ENCODE measurements at regions not wholly inside any gene's neighbourhood (a gene's known extent, or its start where the extent isn't known, plus 50 kb on each side); places are given as distances from the start of the nearest gene placed in this dataset.

DNA sequence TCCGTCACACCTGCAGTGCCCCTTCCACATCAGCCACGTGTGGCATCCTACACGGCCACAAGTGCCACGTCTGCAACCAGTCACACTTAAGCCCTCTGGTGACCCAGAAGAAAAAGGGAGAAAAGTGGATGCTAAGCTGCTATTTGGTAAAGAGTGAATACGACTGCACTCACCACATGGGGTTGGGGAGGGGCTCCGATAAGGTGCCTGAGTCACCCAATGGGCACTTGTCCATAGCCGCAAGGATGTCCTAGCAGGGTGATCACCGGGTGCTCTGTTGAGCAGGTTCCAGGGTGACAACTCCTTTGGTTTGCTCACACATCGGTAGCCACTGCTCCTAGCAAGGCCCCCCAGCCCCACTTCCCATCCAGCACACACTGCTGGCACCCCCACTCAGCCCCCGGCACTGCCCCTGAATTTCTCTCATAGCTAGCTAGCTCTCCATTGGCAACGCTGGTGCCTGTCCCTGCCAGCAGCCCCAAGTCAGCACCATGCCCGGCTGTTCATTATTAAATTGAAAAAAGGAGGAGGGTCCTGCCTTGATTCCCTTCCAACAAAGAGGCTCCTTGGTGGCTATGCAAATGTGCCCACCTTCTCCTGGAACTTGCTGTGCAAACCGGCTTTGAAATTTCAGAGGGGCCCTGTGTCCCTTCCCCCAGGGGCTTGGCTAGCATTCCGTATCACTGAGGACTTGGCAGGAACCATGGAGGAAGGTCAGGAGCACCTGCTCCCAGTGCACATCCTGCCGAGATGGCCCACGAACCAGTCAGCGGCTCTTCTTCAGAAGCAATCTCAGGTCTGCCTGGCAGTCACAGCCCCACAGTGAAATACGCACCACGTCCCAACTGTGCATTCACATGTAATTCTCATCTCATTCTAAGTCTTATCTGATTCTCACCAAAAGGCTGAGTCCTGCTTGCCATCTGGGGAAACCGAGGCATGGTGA is 227.7 kb upstream of the DIO3 start:
- 47 to 57% methylated on average over 20 of the region's 20 CpGs for WGBS, 2 experiments (ENCODE audit: low coverage in 1 of 2, low lambda C conversion rate in 2 of 2, missing lambda C conversion rate in 2 of 2)
- no peak for DNase-seq
- no peak overlapping the region for H2AFZ ChIP-seq
- H3K27me3 ChIP-seq (replicated peaks; ENCODE audit: insufficient read depth) = peaks cover 1% of the 10 kb centered on the region
- H3K4me1 ChIP-seq (ENCODE audit: insufficient read depth) = no peaks in the 10 kb centered on the region
- H3K4me2 ChIP-seq (ENCODE audit: unreplicated experiment) = no peak overlapping the region
- H3K9me3 ChIP-seq (ENCODE audit: low read depth) = no peaks in the 10 kb centered on the region
- no peak overlapping the region for H3K4me3 ChIP-seq
- no peaks in the 10 kb centered on the region for H4K20me1 ChIP-seq (ENCODE audit: insufficient read depth)
- H3K36me3 ChIP-seq (ENCODE audit: low read depth) = no peaks in the 10 kb centered on the region
- in situ Hi-C loops (cut with MboI) = no loop called here
- no peaks in the 10 kb centered on the region for H3K9me2 ChIP-seq (ENCODE audit: insufficient read depth)
- no peaks in the 10 kb centered on the region for H3F3A ChIP-seq (ENCODE audit: insufficient read depth)
- H3K27ac ChIP-seq = no peak overlapping the region
- TF ChIP-seq EZH2 (IDR thresholded peaks at IDR 0.05; ENCODE audit: insufficient read depth, poor library complexity, severe bottlenecking) = no peak
- TF ChIP-seq EZH2phosphoT487 (IDR thresholded peaks at IDR 0.05; ENCODE audit: insufficient read depth, low read depth) = no peak
- no peaks in the 10 kb centered on the region for H3K79me2 ChIP-seq (ENCODE audit: insufficient read depth)
- H3K9ac ChIP-seq = no peak overlapping the region

DNA sequence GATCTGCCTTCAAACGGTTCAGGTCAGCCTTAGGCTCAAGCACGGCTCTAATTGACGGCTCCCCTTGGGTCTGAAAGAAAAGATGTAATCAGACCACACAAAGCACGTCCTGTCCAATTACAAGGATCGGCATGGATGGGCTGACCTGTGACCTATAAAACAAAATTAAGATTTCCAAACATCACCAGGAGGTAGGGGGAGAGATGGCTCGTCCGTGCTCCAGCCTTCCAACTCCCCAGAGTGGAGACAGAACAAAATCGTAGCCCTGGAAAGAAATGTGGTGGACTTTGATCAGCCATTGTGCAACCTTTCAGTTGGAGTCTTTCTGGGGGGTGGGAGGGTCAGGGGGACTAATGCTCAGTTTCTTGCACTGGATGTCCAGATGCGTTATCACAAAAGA is 226.6 kb upstream of the DIO3 start:
- WGBS, 2 experiments (ENCODE audit: low coverage in 1 of 2, low lambda C conversion rate in 2 of 2, missing lambda C conversion rate in 2 of 2) = 50 to 54% methylated on average over 9 of the region's 9 CpGs
- Histone ChIP-seq H3K9me3 (ENCODE audit: low read depth) (no peaks in the 10 kb centered on the region), H3K9me2 (ENCODE audit: insufficient read depth) (no peaks in the 10 kb centered on the region), H3K9ac (no peak overlapping the region), H3K27ac (no peak overlapping the region), H3K4me1 (ENCODE audit: insufficient read depth) (no peaks in the 10 kb centered on the region), H3K4me2 (ENCODE audit: unreplicated experiment) (no peak overlapping the region), H4K20me1 (ENCODE audit: insufficient read depth) (no peaks in the 10 kb centered on the region), H3K27me3 (replicated peaks; ENCODE audit: insufficient read depth) (no peaks in the 10 kb centered on the region; the same call in 1 of the 2 replicates), H3K4me3 (no peak overlapping the region), H2AFZ (no peak overlapping the region), H3F3A (ENCODE audit: insufficient read depth) (no peaks in the 10 kb centered on the region), H3K36me3 (ENCODE audit: low read depth) (no peaks in the 10 kb centered on the region), H3K79me2 (ENCODE audit: insufficient read depth) (no peaks in the 10 kb centered on the region)
- no peak for TF ChIP-seq EZH2 (IDR thresholded peaks at IDR 0.05; ENCODE audit: insufficient read depth, poor library complexity, severe bottlenecking)
- TF ChIP-seq EZH2phosphoT487 (IDR thresholded peaks at IDR 0.05; ENCODE audit: insufficient read depth, low read depth) = no peak
- no peak for DNase-seq
- in situ Hi-C loops (cut with MboI) = no loop called here

- Histone ChIP-seq H2AFZ (no peak overlapping the region), H3K9me2 (ENCODE audit: insufficient read depth) (no peaks in the 10 kb centered on the region), H3K9me3 (ENCODE audit: low read depth) (no peaks in the 10 kb centered on the region), H3K4me1 (ENCODE audit: insufficient read depth) (no peaks in the 10 kb centered on the region), H3F3A (ENCODE audit: insufficient read depth) (no peaks in the 10 kb centered on the region), H3K4me2 (ENCODE audit: unreplicated experiment) (no peak overlapping the region), H3K27me3 (replicated peaks; ENCODE audit: insufficient read depth) (no peaks in the 10 kb centered on the region; the same call in 1 of the 2 replicates), H3K36me3 (ENCODE audit: low read depth) (no peaks in the 10 kb centered on the region), H4K20me1 (ENCODE audit: insufficient read depth) (no peaks in the 10 kb centered on the region), H3K27ac (no peak overlapping the region), H3K4me3 (no peak overlapping the region), H3K9ac (no peak overlapping the region), H3K79me2 (ENCODE audit: insufficient read depth) (no peaks in the 10 kb centered on the region)
- DNase-seq = no peak
- TF ChIP-seq EZH2 (IDR thresholded peaks at IDR 0.05; ENCODE audit: insufficient read depth, poor library complexity, severe bottlenecking) (no peak), EZH2phosphoT487 (IDR thresholded peaks at IDR 0.05; ENCODE audit: insufficient read depth, low read depth) (no peak)
- WGBS, 2 experiments (ENCODE audit: low coverage in 1 of 2, low lambda C conversion rate in 2 of 2, missing lambda C conversion rate in 2 of 2) = 59 to 60% methylated on average over 13 of the region's 13 CpGs
- in situ Hi-C loops (cut with MboI) = no loop called here
Observed at GRCh38 chr14:101335061-101335661, 226.1 kb upstream of the DIO3 start.

- in situ Hi-C loops (cut with MboI) = no loop called here
- no peaks in the 10 kb centered on the region for H3K36me3 ChIP-seq (ENCODE audit: low read depth)
- TF ChIP-seq EZH2phosphoT487 (IDR thresholded peaks at IDR 0.05; ENCODE audit: insufficient read depth, low read depth) (no peak), EZH2 (IDR thresholded peaks at IDR 0.05; ENCODE audit: insufficient read depth, poor library complexity, severe bottlenecking) (no peak)
- H3K9me2 ChIP-seq (ENCODE audit: insufficient read depth) = no peaks in the 10 kb centered on the region
- H2AFZ ChIP-seq = no peak overlapping the region
- no peak overlapping the region for H3K27ac ChIP-seq
- no peak overlapping the region for H3K9ac ChIP-seq
- H3K4me3 ChIP-seq = no peak overlapping the region
- H3F3A ChIP-seq (ENCODE audit: insufficient read depth) = no peaks in the 10 kb centered on the region
- no peaks in the 10 kb centered on the region for H3K79me2 ChIP-seq (ENCODE audit: insufficient read depth)
- DNase-seq = no peak
- H4K20me1 ChIP-seq (ENCODE audit: insufficient read depth) = no peaks in the 10 kb centered on the region
- no peaks in the 10 kb centered on the region for H3K4me1 ChIP-seq (ENCODE audit: insufficient read depth)
- H3K9me3 ChIP-seq (ENCODE audit: low read depth) = no peaks in the 10 kb centered on the region
- H3K27me3 ChIP-seq (replicated peaks; ENCODE audit: insufficient read depth) = no peaks in the 10 kb centered on the region; the same call in 1 of the 2 replicates
- no peak overlapping the region for H3K4me2 ChIP-seq (ENCODE audit: unreplicated experiment)
Observed at GRCh38 chr14:101336183-101336582, 225.1 kb upstream of the DIO3 start.
